HG02885 (cell line): ENCODE measurements at regions not wholly inside any gene's neighbourhood (a gene's known extent, or its start where the extent isn't known, plus 50 kb on each side); places are given as distances from the start of the nearest gene placed in this dataset.

ENCODE experiments used
- ATAC-seq: cut with Tn5 transposase; IDR thresholded peaks from one replicate; pipeline ENCODE4 v1.9.1; 2021; ENCODE audit warnings: mild to moderate bottlenecking; ENCODE audit not compliant: unreplicated experiment, poor library complexity

GRCh38 chr1:168864266-168864665, 135.3 kb upstream of the DPT start:
- no peak for ATAC-seq

DNA sequence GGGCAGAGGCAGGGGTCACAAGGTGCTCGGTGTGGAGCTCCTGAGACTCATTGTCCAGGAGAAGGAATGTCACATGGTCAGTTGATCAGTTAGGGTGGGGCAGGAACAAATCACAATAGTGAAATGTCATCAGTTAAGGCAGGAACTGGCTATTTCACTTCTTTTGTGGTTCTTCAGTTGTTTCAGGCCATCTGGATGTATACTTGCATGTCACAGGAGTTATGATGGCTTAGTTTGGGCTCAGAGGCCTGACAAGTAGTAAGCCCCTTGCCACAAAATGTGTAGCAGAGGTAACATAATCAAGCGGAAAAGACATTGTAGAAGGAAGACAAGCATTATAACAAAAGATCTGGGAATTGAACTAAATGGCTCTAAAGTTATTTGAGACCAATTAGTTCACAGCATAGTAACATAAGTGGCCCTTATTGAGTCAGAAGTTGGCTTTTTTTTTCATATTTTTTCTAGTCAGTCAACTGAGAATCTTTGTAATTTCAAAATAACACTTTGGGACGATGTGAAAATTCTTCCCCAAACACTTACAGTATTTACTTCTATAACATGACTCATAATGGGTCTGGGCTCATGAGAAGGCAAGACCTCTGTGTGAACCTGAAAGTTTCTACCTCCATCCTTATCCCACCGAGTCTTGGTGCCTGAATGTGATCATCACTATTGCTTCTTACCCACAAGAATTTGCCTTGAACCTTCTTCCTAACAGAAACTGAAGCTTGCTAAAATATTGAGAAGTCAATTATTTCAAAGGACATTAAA, 137.0 kb upstream of the DPT start:
- ATAC-seq, result no peak

DNA sequence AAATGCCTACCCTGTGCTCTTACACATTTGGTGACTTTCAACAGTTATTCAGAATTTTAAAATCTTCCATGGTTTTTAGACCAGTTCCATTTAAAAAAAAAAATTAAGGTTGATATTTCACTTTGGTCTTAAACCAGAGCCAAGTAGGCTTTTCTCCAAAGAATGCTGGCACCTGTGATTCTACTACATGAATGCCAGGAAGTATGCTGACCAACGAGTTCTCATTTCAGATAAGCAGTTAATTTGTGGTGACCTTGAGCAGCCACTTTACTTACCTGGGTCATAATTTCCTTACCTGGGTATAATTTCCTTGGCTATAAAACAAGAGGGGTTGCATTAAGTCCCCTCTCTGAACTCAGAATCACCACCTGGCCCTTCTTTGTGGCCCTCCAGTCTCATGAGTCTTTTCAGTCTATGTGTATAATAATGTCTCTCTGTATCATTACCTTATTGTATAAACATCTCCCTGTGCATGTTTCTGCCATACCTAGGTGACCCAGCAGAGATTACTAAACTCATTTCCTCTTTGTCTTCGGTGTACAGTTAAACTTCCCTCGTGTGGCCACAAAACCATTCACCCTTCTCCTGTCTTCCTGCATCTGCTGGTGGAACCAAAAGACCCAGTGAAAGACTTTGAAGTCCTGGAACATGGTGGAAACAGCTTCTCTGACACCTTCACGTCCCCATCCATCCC, 139.1 kb upstream of the DPT start:
- ATAC-seq, result no peak

DNA sequence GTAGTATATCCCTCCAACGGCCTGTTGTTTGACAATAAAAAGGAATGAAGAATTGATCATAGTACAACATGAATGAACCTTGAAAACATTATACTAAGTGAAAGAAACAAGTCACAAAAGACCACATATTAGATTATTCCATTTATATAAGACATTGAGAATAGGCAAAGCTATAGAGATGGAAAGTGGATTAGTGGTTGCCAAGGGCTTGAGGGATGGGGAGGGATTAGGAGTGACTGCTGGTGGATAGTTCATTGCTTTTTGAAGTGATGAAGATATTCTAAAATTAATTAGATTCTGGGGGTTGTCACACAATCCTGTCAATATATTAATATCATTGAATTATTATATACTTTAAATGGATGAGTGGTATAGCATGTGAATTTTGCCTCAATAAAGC, 142.5 kb upstream of the DPT start:
- ATAC-seq, result no peak

GRCh38 chr1:168875831-168876230, 146.8 kb upstream of the DPT start:
- no peak for ATAC-seq

DNA sequence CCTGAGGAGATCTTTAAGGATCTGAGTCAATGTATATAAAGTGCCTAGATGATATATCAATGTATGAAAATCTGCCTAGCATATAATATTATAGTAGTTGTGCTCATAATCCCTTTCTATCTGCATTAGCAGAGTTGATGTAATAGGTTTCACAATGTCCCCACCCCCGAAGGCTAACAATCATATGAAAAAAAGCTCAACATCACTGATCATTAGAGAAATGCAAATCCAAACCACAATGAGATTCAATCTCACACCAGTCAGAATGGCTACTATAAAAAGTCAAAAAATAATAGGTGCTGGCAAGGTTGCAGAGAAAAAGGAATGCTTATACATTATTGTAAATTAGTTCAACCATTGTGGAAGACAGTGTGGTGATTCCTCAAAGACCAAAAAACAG, 147.8 kb upstream of the DPT start:
- ATAC-seq, result no peak

- ATAC-seq, result no peak
Measured at GRCh38 chr1:168879896-168880734, 151.1 kb upstream of the DPT start.

- no peak for ATAC-seq
Measured at GRCh38 chr1:168881656-168882260, 152.8 kb upstream of the DPT start.

GRCh38 chr1:168887381-168887780, 158.4 kb upstream of the DPT start:
- no peak for ATAC-seq

DNA sequence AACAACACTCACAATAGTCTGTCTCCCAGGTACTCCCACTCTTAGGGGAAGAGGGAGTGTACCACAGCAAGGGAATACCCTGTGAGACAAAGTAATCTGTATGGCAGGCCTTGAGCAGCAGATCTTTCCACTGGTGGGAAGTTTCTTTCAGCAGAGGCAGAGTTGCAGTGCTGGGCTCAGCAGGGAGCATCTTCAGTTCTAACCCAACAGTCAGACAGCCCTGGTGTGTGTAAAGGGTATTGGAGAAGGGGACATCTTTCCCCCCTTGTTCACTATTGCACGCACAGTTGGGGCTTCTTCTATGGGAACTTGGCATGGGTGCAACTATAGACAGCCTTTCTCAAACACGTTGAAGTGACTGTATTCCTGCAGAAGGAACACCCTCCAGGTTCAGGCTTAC, 159.4 kb upstream of the DPT start:
- ATAC-seq, result no peak

- ATAC-seq, result no peak
Measured at GRCh38 chr1:168892931-168893330, 163.9 kb upstream of the DPT start.

GRCh38 chr1:168893359-168893801, 164.4 kb upstream of the DPT start:
- ATAC-seq, result no peak

DNA sequence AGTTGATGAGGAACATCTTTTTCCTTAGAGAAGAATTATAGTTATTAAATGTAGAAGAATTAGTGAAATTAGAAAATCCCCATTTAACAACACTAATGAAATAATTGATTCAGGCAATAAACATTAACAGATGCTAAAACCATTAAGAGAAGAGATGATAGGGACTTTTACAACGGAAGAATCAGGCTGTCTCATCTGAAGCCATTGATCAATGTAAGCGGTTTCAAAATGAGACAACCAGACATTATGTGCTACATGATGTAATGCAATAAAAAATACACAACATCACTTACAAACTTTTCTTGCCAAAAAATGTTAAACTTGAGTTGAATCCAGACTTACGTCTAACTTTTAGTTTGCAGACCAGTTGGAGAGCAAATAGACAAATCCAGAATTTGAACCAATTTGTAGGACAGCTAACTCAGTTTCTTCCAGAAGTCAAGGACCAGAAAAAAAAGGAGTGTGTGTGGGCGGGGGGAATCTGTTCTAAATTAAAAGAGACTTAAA, 165.4 kb upstream of the DPT start:
- no peak for ATAC-seq

DNA sequence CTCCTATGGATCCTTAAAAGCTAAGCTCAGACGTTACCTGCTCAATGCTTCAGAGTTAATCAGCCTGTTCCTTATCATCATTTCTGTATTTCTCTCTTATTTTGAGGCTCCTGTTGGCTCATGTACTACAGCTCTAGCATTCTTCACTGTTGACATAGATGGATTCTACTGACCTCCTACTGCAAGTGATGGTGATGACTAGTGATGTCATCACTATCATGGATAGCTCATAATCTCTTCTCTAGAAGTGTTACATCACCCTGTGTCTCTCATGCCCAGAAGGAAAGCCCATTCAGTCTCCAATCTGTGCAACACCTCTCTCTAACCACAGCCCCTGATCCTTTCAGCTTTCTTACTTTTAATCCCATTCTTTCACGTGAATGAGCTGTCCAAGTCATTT, 168.2 kb upstream of the DPT start:
- ATAC-seq, result no peak

GRCh38 chr1:168903237-168903830, 174.3 kb upstream of the DPT start:
- ATAC-seq, result no peak

GRCh38 chr1:168905633-168906032, 176.6 kb upstream of the DPT start:
- ATAC-seq, result no peak

DNA sequence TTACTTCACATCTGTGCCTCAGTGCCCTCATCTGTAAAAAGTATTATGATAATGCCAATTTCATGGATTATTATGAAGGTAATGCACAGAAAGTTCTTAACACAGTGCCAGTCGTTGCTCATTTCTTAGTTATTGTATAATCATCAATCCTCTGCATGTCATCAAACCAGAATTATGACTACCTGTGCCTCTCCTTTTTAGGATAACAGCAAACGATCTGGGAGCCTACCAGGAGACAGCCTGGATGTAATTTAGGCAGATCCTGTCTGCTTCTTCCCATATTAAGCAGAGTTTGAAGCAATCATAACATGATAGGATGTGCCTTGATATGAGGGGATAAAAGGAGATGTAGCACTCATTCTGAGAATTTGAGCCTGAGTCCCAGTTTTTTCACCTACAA, 177.4 kb upstream of the DPT start:
- no peak for ATAC-seq

- ATAC-seq, result no peak
Measured at GRCh38 chr1:168907053-168907452, 178.0 kb upstream of the DPT start.

GRCh38 chr1:168907786-168908348, 178.9 kb upstream of the DPT start:
- ATAC-seq, result no peak

DNA sequence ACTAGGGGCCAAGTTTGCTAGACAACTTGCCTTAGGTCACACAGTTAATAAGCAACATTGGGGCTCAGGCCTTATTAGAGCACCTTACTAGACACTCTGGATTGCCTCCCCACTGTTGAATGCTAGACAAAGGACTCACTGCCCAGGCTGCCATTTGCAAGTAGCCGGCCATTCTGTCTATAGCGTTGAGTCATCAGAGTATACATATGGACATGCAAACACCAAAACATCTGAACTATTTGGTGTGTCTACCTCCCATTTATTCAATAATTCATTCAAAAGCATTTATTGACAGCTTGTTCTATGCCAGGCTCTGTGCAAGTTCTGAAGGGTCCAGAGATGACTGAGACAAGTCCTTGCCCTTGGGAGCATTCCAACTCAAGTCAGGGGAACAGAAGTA, 181.4 kb upstream of the DPT start:
- no peak for ATAC-seq
